ENCODE measurements at regions not wholly inside any gene's neighbourhood (a gene's known extent, or its start where the extent isn't known, plus 50 kb on each side); places are given as distances from the start of the nearest gene placed in this dataset.

DNA sequence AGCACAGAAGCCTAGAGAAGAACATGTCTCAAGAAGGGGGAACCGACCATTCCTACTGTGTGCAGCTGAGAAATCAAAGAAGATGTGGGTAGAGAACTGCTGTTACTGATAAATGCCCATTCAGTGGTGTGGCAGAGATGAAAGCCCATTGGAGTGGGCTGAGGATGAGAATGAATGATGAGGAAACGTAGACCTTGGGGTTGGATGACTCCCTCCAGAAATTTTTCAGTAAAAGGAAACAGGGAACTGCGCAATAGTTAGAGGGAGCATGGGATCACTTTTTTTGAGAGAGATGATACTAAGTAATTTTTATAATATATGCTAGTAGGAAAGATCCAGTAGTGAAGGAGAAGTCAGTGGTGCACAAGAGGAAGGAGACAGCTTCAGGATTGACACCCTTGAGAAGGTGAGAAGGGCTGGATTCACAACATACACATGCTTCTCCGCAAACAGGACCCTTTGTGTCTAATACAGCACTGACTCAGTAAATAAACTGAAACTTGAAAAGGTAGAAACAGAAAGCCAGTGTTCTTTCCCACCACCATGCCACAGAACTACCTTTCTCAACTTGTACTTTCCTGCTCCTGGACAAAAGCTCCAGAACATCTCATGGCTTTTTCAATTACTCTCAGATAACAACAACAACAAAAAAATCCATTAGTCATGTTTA lies 104.7 kb upstream of the IL6 start:
- no peak for DNase-seq

- no peak for DNase-seq
Observed at GRCh38 chr7:22618528-22618927, 108.5 kb upstream of the IL6 start.

DNA sequence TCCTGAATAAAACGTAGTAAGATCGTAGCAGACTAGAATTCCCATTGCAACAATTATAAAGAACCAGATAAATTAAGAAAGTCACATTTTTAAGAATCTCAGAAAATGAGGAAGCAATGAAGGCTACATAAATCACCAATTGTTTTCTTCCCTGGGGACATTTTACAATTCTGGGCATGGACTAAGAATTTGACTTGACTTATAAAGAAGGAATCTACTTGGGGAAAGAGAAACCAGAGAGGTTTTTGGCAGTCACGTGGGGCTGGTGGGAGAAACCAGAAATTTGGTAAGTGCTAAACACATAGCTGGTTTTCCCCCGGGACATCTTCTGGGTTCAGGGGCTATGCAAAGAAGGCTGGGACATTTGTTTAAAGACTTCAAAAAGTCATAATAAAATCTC lies 109.8 kb upstream of the IL6 start:
- no peak for DNase-seq

DNA sequence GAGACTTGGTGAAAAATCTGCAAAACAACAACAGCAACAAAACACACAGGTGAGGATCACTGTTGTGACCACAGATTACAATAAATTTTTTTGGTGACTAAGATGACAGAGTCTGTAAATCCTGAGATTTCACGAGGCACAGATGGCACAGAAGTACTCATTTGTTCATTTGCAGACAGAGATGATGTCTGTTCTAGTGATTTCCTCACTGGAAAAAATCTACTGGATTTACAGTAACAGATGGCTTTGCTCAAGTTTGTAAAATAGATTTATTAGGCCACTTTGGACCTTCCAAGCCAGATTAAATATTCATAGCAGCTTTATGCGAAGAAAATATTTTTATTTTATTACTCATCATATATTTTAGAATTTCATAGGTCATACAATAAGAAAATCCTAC lies 113.5 kb upstream of the IL6 start:
- no peak for DNase-seq

DNA sequence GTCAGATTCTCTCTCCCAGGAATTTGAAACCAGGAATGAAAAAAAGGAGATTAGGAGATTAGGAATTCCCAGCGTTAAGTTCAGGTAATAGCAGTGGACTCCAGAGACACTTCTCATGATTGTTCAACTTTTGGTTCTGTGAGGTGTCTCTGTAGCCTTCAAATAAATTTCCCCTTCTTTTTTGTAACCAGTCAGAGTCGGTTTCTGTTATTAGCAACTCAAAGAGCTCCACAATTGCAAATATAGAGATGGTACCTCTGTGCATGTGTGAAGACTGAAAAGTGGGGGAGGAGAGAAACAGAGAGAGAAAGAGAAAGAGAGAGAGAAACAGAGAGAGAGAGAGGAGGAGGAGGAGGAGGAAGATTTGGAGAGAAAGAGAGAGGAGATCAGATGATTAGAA lies 112.8 kb upstream of the STEAP1B start:
- DNase-seq = no peak

- DNase-seq = no peak
Observed at GRCh38 chr7:22611758-22612079, 111.7 kb upstream of the STEAP1B start.

DNA sequence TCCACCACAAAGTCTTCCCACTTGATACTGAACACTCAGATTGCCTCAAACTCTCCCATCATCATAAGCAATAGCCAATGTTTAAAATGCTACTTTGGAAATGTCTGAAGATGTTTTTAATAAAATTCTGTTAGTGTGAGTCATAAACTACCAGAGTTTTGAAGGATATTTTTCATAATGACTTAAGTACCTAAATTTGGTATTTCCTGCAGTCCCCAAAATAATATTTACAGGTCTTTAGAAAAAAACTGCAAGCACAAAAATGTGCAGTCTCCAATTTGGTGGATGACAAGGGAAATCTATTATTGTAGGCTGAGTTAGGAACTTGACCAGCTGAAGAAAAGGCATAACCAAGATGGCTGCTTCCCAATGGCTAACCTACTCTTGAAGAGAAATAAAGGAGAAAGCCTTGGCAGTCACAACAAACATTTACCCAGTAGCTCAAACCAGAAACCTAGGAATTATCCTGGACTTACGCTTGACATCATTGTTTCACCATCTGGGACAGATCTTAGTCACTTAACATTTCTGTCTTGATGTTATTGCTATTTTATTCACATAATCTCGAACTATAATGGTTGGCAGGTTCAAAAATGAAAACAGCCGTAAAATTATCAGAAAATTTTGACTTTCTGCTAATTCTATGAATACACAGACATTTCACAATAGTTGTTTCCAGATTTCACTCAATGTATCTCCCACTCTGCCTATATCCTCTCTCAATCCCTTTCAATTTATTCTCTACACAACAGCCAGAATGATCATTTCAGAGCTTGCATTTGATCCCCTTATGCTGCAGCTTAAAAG lies 111.2 kb upstream of the STEAP1B start:
- no peak for DNase-seq

DNA sequence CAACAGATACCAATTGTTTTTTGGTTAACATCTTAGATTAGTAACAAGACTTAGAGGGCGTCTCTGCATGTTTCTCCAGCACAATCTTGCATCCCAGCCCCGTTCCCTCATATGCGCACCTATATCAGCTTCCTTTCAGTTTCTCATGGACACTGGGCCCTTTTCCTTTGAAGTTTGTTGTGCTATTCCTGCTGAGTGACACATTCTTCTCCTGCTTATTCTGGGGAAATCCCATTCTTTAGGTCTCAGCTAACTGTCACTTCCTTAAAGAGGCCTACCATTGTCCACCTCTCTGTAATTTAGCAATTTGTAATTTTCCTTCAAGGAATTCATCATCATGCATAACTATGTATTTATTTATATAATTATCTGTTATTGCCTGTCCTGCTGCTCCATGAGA lies 110.3 kb upstream of the STEAP1B start:
- DNase-seq = no peak

GRCh38 chr7:22607180-22607579 lies 107.2 kb upstream of the STEAP1B start:
- DNase-seq = no peak

DNA sequence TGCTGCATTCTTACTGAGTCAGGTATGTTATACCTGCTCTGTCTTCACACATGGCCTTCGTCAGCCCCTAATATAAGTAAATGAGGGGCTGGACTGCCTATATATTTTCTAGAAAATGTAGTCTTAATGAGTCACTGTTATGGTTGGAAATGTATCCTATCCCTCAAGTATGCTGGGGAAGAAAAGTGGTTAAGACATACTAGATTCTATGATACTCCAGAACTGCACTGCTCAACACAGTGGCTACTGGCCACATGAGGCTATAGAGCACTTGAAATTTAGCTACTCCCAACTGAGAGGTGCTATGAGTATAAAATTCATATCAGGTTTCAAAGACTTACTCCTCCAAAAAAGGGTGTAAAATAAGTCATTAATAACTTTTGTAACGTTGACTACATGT lies 104.3 kb upstream of the STEAP1B start:
- DNase-seq = no peak

GRCh38 chr7:22601812-22602565 lies 102.0 kb upstream of the STEAP1B start:
- DNase-seq = no peak

GRCh38 chr7:22601408-22601807 lies 101.4 kb upstream of the STEAP1B start:
- no peak for DNase-seq

GRCh38 chr7:22601003-22601402 lies 101.0 kb upstream of the STEAP1B start:
- no peak for DNase-seq

- DNase-seq = no peak
Observed at GRCh38 chr7:22598318-22598920, 98.4 kb upstream of the STEAP1B start.

DNA sequence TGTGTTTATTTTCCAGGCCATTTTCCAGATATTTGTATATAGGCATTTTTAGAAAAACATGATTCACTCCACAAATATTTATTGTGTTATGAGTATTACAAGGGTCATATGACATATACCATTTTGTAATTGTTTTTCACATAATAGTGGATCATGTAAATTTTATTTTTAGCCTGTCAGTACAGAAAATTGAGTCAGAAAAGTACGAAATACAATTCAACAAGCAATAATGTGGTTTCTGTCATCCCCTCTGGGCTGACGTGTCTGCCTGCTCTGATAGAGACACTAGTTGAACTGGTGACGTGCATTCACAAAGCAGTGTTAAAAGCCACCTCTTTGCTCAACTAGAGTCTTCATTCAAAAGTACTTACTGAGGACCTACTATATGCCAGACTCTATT lies 97.9 kb upstream of the STEAP1B start:
- no peak for DNase-seq

- no peak for DNase-seq
Observed at GRCh38 chr7:22596763-22597400, 96.9 kb upstream of the STEAP1B start.

DNA sequence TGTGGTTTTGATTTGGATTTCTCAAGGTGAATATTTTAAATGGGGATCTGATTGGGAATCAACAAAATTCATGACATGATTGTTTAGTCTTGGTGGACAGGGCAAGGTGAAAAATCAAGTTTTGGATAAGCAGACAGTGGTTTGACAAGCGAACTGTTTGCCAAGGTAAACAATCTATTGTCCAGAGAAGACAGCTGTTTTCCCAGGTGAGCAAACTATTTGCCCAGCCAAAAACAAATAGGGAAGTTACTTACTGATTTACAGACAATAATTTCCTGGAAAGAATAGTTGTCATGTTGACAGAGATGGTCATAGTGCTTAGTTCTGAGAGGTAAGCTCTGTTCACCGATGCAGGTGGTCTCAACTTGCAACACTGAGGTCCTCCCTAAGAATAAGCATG lies 94.0 kb upstream of the STEAP1B start:
- no peak for DNase-seq

- no peak for DNase-seq
Observed at GRCh38 chr7:22591271-22591670, 91.3 kb upstream of the STEAP1B start.

DNA sequence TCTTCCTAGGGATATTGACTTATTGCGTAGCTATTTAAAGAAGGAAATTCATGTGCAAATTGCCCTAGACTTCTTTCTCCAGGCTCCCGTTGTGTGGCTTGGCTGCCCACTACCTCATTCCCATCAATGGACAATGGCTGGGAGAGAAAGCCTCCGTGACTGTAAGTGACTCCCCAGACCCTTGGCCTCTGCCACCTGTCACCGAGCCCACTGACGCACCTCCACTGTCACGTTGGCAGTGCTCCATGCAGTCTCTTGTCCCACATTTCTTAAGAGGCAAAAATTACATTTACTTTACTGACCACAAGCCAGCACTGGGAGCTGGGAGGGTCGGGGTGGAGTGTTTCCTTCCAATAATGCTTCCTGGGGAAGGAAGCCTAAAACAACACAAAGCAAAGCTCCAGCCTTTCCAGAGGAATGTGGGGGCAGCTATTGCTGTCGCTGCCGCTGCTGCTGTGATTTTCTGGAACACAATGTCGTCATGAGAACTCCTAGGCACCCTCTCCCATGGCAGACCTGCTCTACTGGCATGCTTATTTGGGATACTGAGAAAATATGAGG lies 89.7 kb upstream of the STEAP1B start:
- no peak for DNase-seq

DNA sequence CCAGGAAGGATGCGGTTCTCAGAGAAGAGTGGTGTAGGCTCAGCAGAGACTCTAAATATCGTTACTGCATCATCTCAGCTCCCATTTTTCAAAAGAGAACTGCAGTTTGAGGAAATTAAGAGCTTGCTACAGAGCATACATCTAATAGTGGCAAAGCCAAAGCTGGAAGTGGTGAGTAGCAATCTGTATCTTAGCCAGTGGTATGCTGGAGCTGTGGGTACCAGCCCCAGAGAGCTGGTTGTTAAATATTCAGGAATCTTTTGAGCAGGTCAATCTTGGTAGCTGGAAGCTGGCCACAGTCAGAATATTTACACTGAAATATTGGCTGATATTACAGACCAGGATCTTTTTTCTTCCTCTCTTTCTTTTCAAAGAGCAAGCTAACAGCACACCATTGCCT lies 88.4 kb upstream of the STEAP1B start:
- no peak for DNase-seq

- DNase-seq = no peak
Observed at GRCh38 chr7:22587322-22587721, 87.3 kb upstream of the STEAP1B start.

- no peak for DNase-seq
Observed at GRCh38 chr7:22586786-22587140, 86.8 kb upstream of the STEAP1B start.
